HFFc6 (cell line): ENCODE measurements at regions not wholly inside any gene's neighbourhood (a gene's known extent, or its start where the extent isn't known, plus 50 kb on each side); places are given as distances from the start of the nearest gene placed in this dataset.

Experiments used
- DNase-seq: peaks from one replicate; pipeline ENCODE4 v3.0.0-alpha.2; 2018
- H3K27ac Mint-ChIP-seq: 2 replicates; pipeline ENCODE4 v1.8.0; 2020; ENCODE audit warnings: mild to moderate bottlenecking, mixed read lengths
- H3K27me3 Mint-ChIP-seq: 2 replicates; pipeline ENCODE4 v1.8.0; 2021; ENCODE audit warnings: mild to moderate bottlenecking, moderate library complexity, mixed read lengths; ENCODE audit not compliant: insufficient read depth
- H3K36me3 Mint-ChIP-seq: 2 replicates; pipeline ENCODE4 v1.8.0; 2021; ENCODE audit warnings: low read depth, mixed read lengths
- H3K4me1 Mint-ChIP-seq: 2 replicates; pipeline ENCODE4 v1.8.0; 2020; ENCODE audit warnings: low read depth, mixed read lengths
- H3K4me3 Mint-ChIP-seq: 2 replicates; pipeline ENCODE4 v1.8.0; 2020; ENCODE audit warnings: mild to moderate bottlenecking, moderate library complexity, mixed read lengths
- H3K9me3 Mint-ChIP-seq: 2 replicates; pipeline ENCODE4 v1.8.0; 2020; ENCODE audit warnings: mild to moderate bottlenecking, mixed read lengths
- CTCF ChIP-seq: fragments of 200-600 bp; sonication (generic); IDR thresholded peaks from 2 replicates; pipeline ENCODE4 v1.5.0; 2021; ENCODE audit warnings: antibody characterized with exemption, mild to moderate bottlenecking

- Mint-ChIP-seq H3K36me3 (peaks cover 4% of the 10 kb centered on the region), H3K9me3 (peaks cover 67% of the 10 kb centered on the region), H3K27me3 (peaks cover 5% of the 10 kb centered on the region; the same call in 1 of the 2 replicates), H3K27ac (no peak overlapping the region), H3K4me1 (no peaks in the 10 kb centered on the region), H3K4me3 (no peak overlapping the region)
- TF ChIP-seq CTCF, result no peak
- DNase-seq, result no peak
These were observed 61.7 kb upstream of the C14orf180 start for GRCh38 chr14:104517867-104518266.

- no peak for TF ChIP-seq CTCF
- peaks cover 4% of the 10 kb centered on the region for H3K36me3 Mint-ChIP-seq
- H3K9me3 Mint-ChIP-seq, result peaks cover 63% of the 10 kb centered on the region
- H3K27me3 Mint-ChIP-seq, result peaks cover 5% of the 10 kb centered on the region; the same call in 1 of the 2 replicates
- H3K4me3 Mint-ChIP-seq, result no peak overlapping the region
- H3K4me1 Mint-ChIP-seq, result no peaks in the 10 kb centered on the region
- no peak overlapping the region for H3K27ac Mint-ChIP-seq
- DNase-seq, result no peak
These were observed 60.8 kb upstream of the C14orf180 start for GRCh38 chr14:104518659-104519350.

- peaks cover 4% of the 10 kb centered on the region for H3K36me3 Mint-ChIP-seq
These were observed 59.8 kb upstream of the C14orf180 start for GRCh38 chr14:104519721-104520120.

GRCh38 chr14:104520620-104521410 is 58.7 kb upstream of the C14orf180 start:
- Mint-ChIP-seq H3K4me3 (no peak overlapping the region), H3K9me3 (peaks cover 52% of the 10 kb centered on the region), H3K36me3 (peaks cover 4% of the 10 kb centered on the region; the same call in 1 of the 2 replicates), H3K4me1 (no peaks in the 10 kb centered on the region), H3K27ac (no peak overlapping the region), H3K27me3 (peaks cover 5% of the 10 kb centered on the region; the same call in 1 of the 2 replicates)
- TF ChIP-seq CTCF, result no peak
- no peak for DNase-seq

More at GRCh38 chr14:104519721-104520120, 59.8 kb upstream of the C14orf180 start:
- no peak overlapping the region for H3K27ac Mint-ChIP-seq
- no peak for TF ChIP-seq CTCF
- no peaks in the 10 kb centered on the region for H3K4me1 Mint-ChIP-seq
- no peak overlapping the region for H3K4me3 Mint-ChIP-seq
- H3K9me3 Mint-ChIP-seq, result peaks cover 53% of the 10 kb centered on the region
- no peak for DNase-seq
- H3K27me3 Mint-ChIP-seq, result peaks cover 5% of the 10 kb centered on the region; the same call in 1 of the 2 replicates

GRCh38 chr14:104521816-104522745 is 57.5 kb upstream of the C14orf180 start:
- no peak for TF ChIP-seq CTCF
- no peak for DNase-seq
- Mint-ChIP-seq H3K36me3 (peaks cover 11% of the 10 kb centered on the region; the same call in 1 of the 2 replicates), H3K4me3 (no peak overlapping the region), H3K9me3 (peaks cover 53% of the 10 kb centered on the region), H3K27ac (no peak overlapping the region), H3K4me1 (no peaks in the 10 kb centered on the region), H3K27me3 (peaks cover 5% of the 10 kb centered on the region; the same call in 1 of the 2 replicates)
